Astrocyte of the spinal cord (primary cell): ENCODE measurements at regions not wholly inside any gene's neighbourhood (a gene's known extent, or its start where the extent isn't known, plus 50 kb on each side); places are given as distances from the start of the nearest gene placed in this dataset.

ENCODE experiments used
- DNase-seq: peaks from one replicate; pipeline ENCODE4 v3.0.0; 2011; ENCODE audit warnings: low read depth, low spot score
- H3K4me3 ChIP-seq: 2 replicates; pipeline ENCODE4 v1.5.1; 2011; ENCODE audit warnings: low read depth, mild to moderate bottlenecking, low read length, moderate library complexity
- CTCF ChIP-seq: IDR thresholded peaks from 2 replicates; pipeline ENCODE4 v1.5.1; 2012; ENCODE audit warnings: low read depth, mild to moderate bottlenecking, low read length, inconsistent platforms
- in situ Hi-C: cut with HindIII; loops from 2 replicates; pipeline ENCODE4 v1.10.0; 2017; ENCODE audit warnings: low sequenced_read_pairs

- H3K4me3 ChIP-seq = no peak overlapping the region
- no peak for TF ChIP-seq CTCF
- in situ Hi-C loops = no loop called here
- no peak for DNase-seq
These were observed 96.5 kb upstream of the CELF4 start for GRCh38 chr18:37662099-37662498.

- no peak overlapping the region for H3K4me3 ChIP-seq
- in situ Hi-C loops = no loop called here
- DNase-seq = no peak
- TF ChIP-seq CTCF = no peak
These were observed 95.9 kb upstream of the CELF4 start for GRCh38 chr18:37661478-37661877.

DNA sequence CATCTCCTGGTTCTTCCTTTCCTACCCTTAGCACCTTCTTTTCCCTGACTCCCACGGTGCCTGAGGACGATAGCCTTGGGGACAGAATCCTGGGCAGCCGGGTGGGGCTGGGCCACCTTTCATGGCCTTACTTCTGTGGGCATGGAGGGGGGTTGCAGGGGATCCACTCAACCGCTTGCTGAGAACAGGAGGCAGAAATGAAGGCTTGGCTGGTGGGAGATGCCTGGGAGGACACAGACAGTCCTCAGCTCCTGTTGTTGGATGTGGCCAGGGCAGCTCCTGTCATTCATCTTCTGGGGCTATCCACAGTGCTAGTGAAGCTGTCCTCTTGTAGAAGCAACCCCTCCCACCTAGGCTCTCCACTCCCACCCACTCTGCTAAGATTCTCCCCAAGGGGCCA lies 95.5 kb upstream of the CELF4 start:
- no peak for TF ChIP-seq CTCF
- in situ Hi-C loops = no loop called here
- no peak for DNase-seq
- no peak overlapping the region for H3K4me3 ChIP-seq

DNA sequence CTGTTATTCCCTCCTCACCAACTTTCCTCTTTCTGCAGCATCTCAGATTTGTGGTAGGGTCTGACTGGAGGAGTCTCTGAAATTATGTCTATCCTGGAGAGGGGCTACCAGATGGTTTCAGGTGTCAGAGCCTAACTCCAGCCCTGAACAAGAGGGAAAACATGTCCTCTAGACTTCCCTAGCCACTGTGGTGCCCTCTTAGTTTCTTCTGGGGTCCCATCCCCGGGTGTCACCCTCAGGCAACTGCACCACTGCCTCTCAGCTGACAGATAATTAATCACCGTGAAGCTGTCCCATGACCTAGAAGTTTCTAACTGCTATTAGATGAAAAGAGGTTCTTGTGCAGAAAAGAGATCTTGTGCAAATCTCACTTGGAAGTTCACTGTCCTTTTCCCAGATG lies 95.1 kb upstream of the CELF4 start:
- no peak for TF ChIP-seq CTCF
- no peak for DNase-seq
- H3K4me3 ChIP-seq = no peak overlapping the region
- in situ Hi-C loops = no loop called here

DNA sequence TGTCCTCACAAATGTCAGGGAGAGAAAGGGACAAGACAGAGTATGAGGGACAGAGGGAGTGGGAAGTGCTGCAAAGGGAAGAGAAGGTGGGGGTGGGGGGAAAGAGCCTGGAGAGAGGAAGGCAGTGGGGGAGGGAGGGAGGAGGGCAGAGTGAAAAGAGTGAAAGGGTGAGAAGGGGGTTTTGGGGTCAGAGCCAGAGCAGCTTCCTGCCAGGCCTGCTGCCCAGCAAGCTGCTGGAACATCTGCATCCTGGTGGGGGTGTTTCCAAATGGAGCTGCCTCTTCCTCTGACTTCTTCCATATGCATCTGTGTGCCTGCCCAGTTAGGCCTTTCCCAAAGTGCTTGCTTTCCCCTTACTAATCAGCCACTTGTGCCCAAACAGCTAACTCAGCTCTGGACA lies 94.3 kb upstream of the CELF4 start:
- TF ChIP-seq CTCF = no peak
- in situ Hi-C loops = no loop called here
- no peak for DNase-seq
- H3K4me3 ChIP-seq = no peak overlapping the region

- no peak overlapping the region for H3K4me3 ChIP-seq
- in situ Hi-C loops = no loop called here
- TF ChIP-seq CTCF = no peak
- no peak for DNase-seq
These were observed 93.3 kb upstream of the CELF4 start for GRCh38 chr18:37658894-37659293.

DNA sequence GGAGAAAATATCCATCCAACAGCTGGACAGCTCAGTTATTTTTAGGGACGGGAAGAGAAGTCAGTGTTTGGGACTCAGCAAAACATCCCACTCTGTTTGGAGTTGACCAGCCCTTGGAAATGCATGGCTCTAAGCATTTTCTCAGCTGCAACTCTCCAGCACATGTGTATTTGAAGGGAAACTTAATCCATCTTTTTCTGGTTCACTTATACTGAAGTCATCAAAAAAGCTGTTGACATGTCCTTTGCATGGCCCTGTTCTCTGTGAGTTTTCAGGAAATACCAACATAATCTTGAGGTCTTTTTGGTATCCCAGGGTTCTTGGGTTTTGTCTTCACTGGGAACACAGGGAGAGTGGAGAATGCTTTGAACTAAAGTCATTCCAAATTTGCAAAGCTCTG lies 91.9 kb upstream of the CELF4 start:
- DNase-seq = no peak
- in situ Hi-C loops = no loop called here
- no peak for TF ChIP-seq CTCF
- H3K4me3 ChIP-seq = no peak overlapping the region
